H1 (cell line): ENCODE measurements at regions not wholly inside any gene's neighbourhood (a gene's known extent, or its start where the extent isn't known, plus 50 kb on each side); places are given as distances from the start of the nearest gene placed in this dataset.

Experiments used
- CTCF ChIA-PET: fragments of 300-600 bp; sonication (Branson Sonifier 250); formaldehyde crosslinking; loops from one replicate; lab custom pipeline; 2021; ENCODE audit not compliant: partially characterized antibody; lab: Charles Lee
- POLR2A ChIA-PET: fragments of 300-600 bp; sonication (Branson Sonifier 250); formaldehyde crosslinking; loops from one replicate; lab custom pipeline; 2021; ENCODE audit warnings: inconsistent platforms; ENCODE audit not compliant: partially characterized antibody; lab: Charles Lee
- DNase-seq, 2 experiments: peaks; one replicate each; pipeline versions ENCODE4 v3.0.0 to v3.0.0-alpha.2; 2010 to 2022; ENCODE audit warnings: low spot score in 2 of 2, low read depth in 1 of 2, mixed read lengths in 1 of 2
- FAIRE-seq: peaks from 2 replicates; lab custom pipeline; 2011; peaks lifted over from hg19 to GRCh38; lab: Jason Lieb, UNC
- H2AFZ ChIP-seq: 2 replicates; pipeline ENCODE4 v1.8.1; 2012; ENCODE audit warnings: low read length, inconsistent platforms
- H2AK5ac ChIP-seq: 2 replicates; pipeline ENCODE4 v1.6.1; 2013; ENCODE audit warnings: low read depth, low read length
- H2BK120ac ChIP-seq: replicated peaks from 2 replicates; pipeline ENCODE3; 2013; ENCODE audit warnings: low read depth, low read length, inconsistent platforms
- H2BK12ac ChIP-seq: 2 replicates; pipeline ENCODE4 v1.6.1; 2013; ENCODE audit warnings: low read depth, low read length
- H2BK15ac ChIP-seq: 2 replicates; pipeline ENCODE4 v1.6.1; 2013; ENCODE audit warnings: low read length
- H2BK20ac ChIP-seq: 2 replicates; pipeline ENCODE4 v1.6.1; 2013; ENCODE audit warnings: low read length
- H2BK5ac ChIP-seq: 2 replicates; pipeline ENCODE4 v1.6.1; 2013; ENCODE audit warnings: low read depth, low read length
- H3K14ac ChIP-seq: 2 replicates; pipeline ENCODE4 v1.6.1; 2013; ENCODE audit warnings: inconsistent platforms; ENCODE audit not compliant: insufficient read length
- H3K18ac ChIP-seq: 2 replicates; pipeline ENCODE4 v1.6.1; 2013; ENCODE audit warnings: low read length; ENCODE audit errors: extremely low read depth
- H3K23ac ChIP-seq: 2 replicates; pipeline ENCODE4 v1.6.1; 2013; ENCODE audit warnings: inconsistent platforms; ENCODE audit not compliant: insufficient read length
- H3K23me2 ChIP-seq: 2 replicates; pipeline ENCODE4 v1.6.1; 2013; ENCODE audit warnings: low read depth, low read length
- H3K27ac ChIP-seq: 2 replicates; pipeline ENCODE4 v1.6.1; 2011; ENCODE audit warnings: low read depth, low read length, inconsistent platforms
- H3K27me3 ChIP-seq, 4 experiments: replicated peaks in 1 of 4; 1 replicate in 1 of 4; 2 replicates in 3 of 4; pipeline versions ENCODE4 v1.6.1 to v1.8.1; 2011 to 2013; ENCODE audit warnings: low read length in 3 of 4, mild to moderate bottlenecking in 3 of 4, inconsistent platforms in 2 of 4, mixed read lengths in 2 of 4, moderate library complexity in 1 of 4; ENCODE audit not compliant: control insufficient read depth in 3 of 4, insufficient read depth in 3 of 4; ENCODE audit errors: extremely low read depth in 1 of 4
- H3K36me3 ChIP-seq, 4 experiments: 2 replicates each; pipeline versions ENCODE4 v1.6.1 to v1.8.1; 2011 to 2013; ENCODE audit warnings: mild to moderate bottlenecking in 4 of 4, low read length in 3 of 4, moderate library complexity in 2 of 4, control low read depth in 1 of 4, inconsistent platforms in 1 of 4; ENCODE audit not compliant: insufficient read depth in 4 of 4, control insufficient read depth in 2 of 4
- H3K4ac ChIP-seq: replicated peaks from 2 replicates; pipeline ENCODE3; 2013; ENCODE audit warnings: low read length, low read depth, mixed read lengths, inconsistent platforms; ENCODE audit not compliant: insufficient read length
- H3K4me1 ChIP-seq, 4 experiments: replicated peaks in 1 of 4; 1 replicate in 1 of 4; 2 replicates in 3 of 4; pipeline versions ENCODE4 v1.6.1 to v1.8.1; 2011 to 2013; ENCODE audit warnings: low read length in 3 of 4, inconsistent platforms in 2 of 4, mixed read lengths in 1 of 4; ENCODE audit not compliant: insufficient read depth in 4 of 4, control insufficient read depth in 3 of 4
- H3K4me2 ChIP-seq, 2 experiments: 2 replicates each; pipeline versions ENCODE4 v1.6.1 to v1.8.1; 2011 to 2013; ENCODE audit warnings: low read depth in 2 of 2, low read length in 2 of 2, control low read depth in 1 of 2, inconsistent platforms in 1 of 2, mild to moderate bottlenecking in 1 of 2; ENCODE audit not compliant: insufficient read depth in 1 of 2
- H3K4me3 ChIP-seq, 4 experiments: fragments of 200-600, 300-600 bp in 1 of 4; sonication (generic), shearing (Covaris generic), sonication (Bioruptor Twin) in 1 of 4; 2 replicates each; pipeline versions ENCODE4 v1.5.1 to v1.8.1; 2011 to 2016; ENCODE audit warnings: low read length in 4 of 4, low read depth in 3 of 4, control low read depth in 2 of 4, inconsistent platforms in 2 of 4, mild to moderate bottlenecking in 2 of 4, mixed read lengths in 1 of 4, moderate library complexity in 1 of 4; ENCODE audit not compliant: insufficient read depth in 2 of 4; ENCODE audit errors: extremely low read depth in 1 of 4
- H3K56ac ChIP-seq: replicated peaks from 2 replicates; pipeline ENCODE3; 2013; ENCODE audit warnings: low read depth, mild to moderate bottlenecking, mixed read lengths, low read length, inconsistent platforms; ENCODE audit not compliant: insufficient read length
- H3K79me1 ChIP-seq: 2 replicates; pipeline ENCODE4 v1.6.1; 2013; ENCODE audit warnings: low read depth, low read length, control low read depth
- H3K79me2 ChIP-seq, 2 experiments: 2 replicates each; pipeline versions ENCODE4 v1.6.1 to v1.8.1; 2012 to 2013; ENCODE audit warnings: low read length in 2 of 2, mild to moderate bottlenecking in 2 of 2, inconsistent platforms in 1 of 2; ENCODE audit not compliant: insufficient read depth in 2 of 2, control insufficient read depth in 1 of 2
- H3K9ac ChIP-seq, 4 experiments: replicated peaks in 1 of 4; 1 replicate in 1 of 4; 2 replicates in 3 of 4; pipeline versions ENCODE4 v1.6.1 to v1.8.1; 2011 to 2013; ENCODE audit warnings: low read depth in 3 of 4, low read length in 3 of 4, control low read depth in 2 of 4, mild to moderate bottlenecking in 2 of 4, moderate library complexity in 2 of 4, inconsistent platforms in 1 of 4; ENCODE audit errors: extremely low read depth in 1 of 4
- H3K9me3 ChIP-seq, 2 experiments: 2 replicates each; pipeline versions ENCODE4 v1.6.1 to v1.8.1; 2012 to 2013; ENCODE audit warnings: mild to moderate bottlenecking in 2 of 2, moderate library complexity in 2 of 2, control low read depth in 1 of 2, inconsistent platforms in 1 of 2, low read depth in 1 of 2, low read length in 1 of 2, mixed read lengths in 1 of 2; ENCODE audit not compliant: insufficient read depth in 2 of 2
- H4K20me1 ChIP-seq, 2 experiments: replicated peaks in 1 of 2; 2 replicates each; pipeline versions ENCODE3 to v1.8.1; 2011 to 2013; ENCODE audit warnings: inconsistent platforms in 2 of 2, low read length in 2 of 2, mild to moderate bottlenecking in 1 of 2; ENCODE audit not compliant: insufficient read depth in 2 of 2, control insufficient read depth in 1 of 2
- H4K5ac ChIP-seq: 2 replicates; pipeline ENCODE4 v1.6.1; 2013; ENCODE audit warnings: low read length, low read depth, mixed read lengths, inconsistent platforms; ENCODE audit not compliant: insufficient read length
- H4K8ac ChIP-seq: 2 replicates; pipeline ENCODE4 v1.8.0; 2013; ENCODE audit warnings: mild to moderate bottlenecking, moderate library complexity, low read length, inconsistent platforms; ENCODE audit not compliant: insufficient read depth; ENCODE audit errors: extremely low read depth
- H4K91ac ChIP-seq: replicated peaks from 2 replicates; pipeline ENCODE3; 2013; ENCODE audit warnings: low read length, mixed read lengths, inconsistent platforms; ENCODE audit not compliant: insufficient read length
- CBX5 ChIP-seq: fragments of 300-800, 300-1000 bp; sonication (generic); IDR thresholded peaks from 2 replicates; pipeline ENCODE4 v1.7.1; 2016; ENCODE audit warnings: antibody characterized with exemption, low read length, low read depth
- KDM1A ChIP-seq: fragments of 200-600, 300-600 bp; sonication (generic); IDR thresholded peaks from 2 replicates; pipeline ENCODE4 v1.7.1; 2016; ENCODE audit warnings: mild to moderate bottlenecking, low read length, borderline replicate concordance
- KDM4A ChIP-seq: IDR thresholded peaks from one replicate; pipeline ENCODE4 v1.7.1; 2012; ENCODE audit warnings: low read depth, mild to moderate bottlenecking, moderate library complexity, low read length, inconsistent platforms; ENCODE audit not compliant: severe bottlenecking
- SP1 ChIP-seq: IDR thresholded peaks from 2 replicates; pipeline ENCODE4 v1.6.1; 2011; ENCODE audit warnings: low read depth, low read length
- SRF ChIP-seq: IDR thresholded peaks from 2 replicates; pipeline ENCODE4 v1.6.1; 2011; ENCODE audit warnings: mild to moderate bottlenecking, low read depth, low read length, moderate library complexity
- TBP ChIP-seq: IDR thresholded peaks from 2 replicates; pipeline ENCODE4 v1.6.1; 2011; ENCODE audit warnings: low read depth, low read length, improper control_type of control experiment
- ZNF274 ChIP-seq: IDR thresholded peaks from 2 replicates; pipeline ENCODE4 v1.7.0; 2012; ENCODE audit warnings: low read length, borderline replicate concordance; ENCODE audit errors: extremely low read depth
- WGBS, 2 experiments: shearing (Covaris generic) in 1 of 2; methylation state at CpG; one replicate each; pipeline versions ENCODE4 v1.1.6 to v1.1.7; 2013 to 2015; ENCODE audit warnings: low lambda C conversion rate in 2 of 2, mixed read lengths in 2 of 2, inconsistent platforms in 1 of 2, low coverage in 1 of 2, missing lambda C conversion rate in 1 of 2; ENCODE audit not compliant: insufficient replicate concordance in 2 of 2, insufficient coverage in 1 of 2, insufficient read length in 1 of 2; ENCODE audit errors: extremely low coverage in 1 of 2, missing lambda C conversion rate in 1 of 2; 5-methylcytosine and 5-hydroxymethylcytosine counted together

- Histone ChIP-seq H2BK5ac (no peak overlapping the region), H3K23ac (no peak overlapping the region), H3K4me1 (no peaks in the 10 kb centered on the region), H4K20me1 (no peaks in the 10 kb centered on the region), H3K4ac (no peak overlapping the region), H2BK20ac (no peak overlapping the region), H4K8ac (no peak overlapping the region), H3K4me3 (no peak overlapping the region), H3K9me3 (no peaks in the 10 kb centered on the region), H3K27me3 (no peaks in the 10 kb centered on the region), H3K18ac (no peak overlapping the region), H3K56ac (no peak overlapping the region), H3K79me2 (no peaks in the 10 kb centered on the region), H2BK15ac (no peak overlapping the region), H3K4me2 (no peak overlapping the region), H3K9ac (no peak overlapping the region), H2AFZ (peak overlapping the region; percentile 38; the same call in 1 of the 2 replicates), H3K14ac (no peak overlapping the region), H2BK120ac (no peak overlapping the region), H4K91ac (no peak overlapping the region), H4K5ac (no peak overlapping the region), H3K79me1 (no peaks in the 10 kb centered on the region), H2BK12ac (no peak overlapping the region), H3K36me3 (no peaks in the 10 kb centered on the region), H3K27ac (no peak overlapping the region)
- DNase-seq = no peak
- no peak for FAIRE-seq
- ChIA-PET POLR2A (no interaction called here), CTCF (interaction anchor here (0.6 kb wide), 2 partner anchors 829 to 984 kb away, joined by 3 to 4 read pairs; no protein-coding TSS in a partner anchor)
- 96% methylated on average over 1 of the region's 1 CpG; no CpG with 5 or more reads in 1 of the 2 experiments for WGBS, 2 experiments
- TF ChIP-seq TBP (no peak), KDM4A (no peak), ZNF274 (no peak), SP1 (no peak), CBX5 (no peak), SRF (no peak), KDM1A (no peak)
- TF ChIP-seq, all 59 proteins: peak for 0
- no peaks in the 10 kb centered on the region for H3K23me2 ChIP-seq
- H2AK5ac ChIP-seq = no peak overlapping the region
Measured at GRCh38 chr12:86435053-86435452, 178.9 kb upstream of the MGAT4C start.
